ENCODE measurements at regions not wholly inside any gene's neighbourhood (a gene's known extent, or its start where the extent isn't known, plus 50 kb on each side); places are given as distances from the start of the nearest gene placed in this dataset.

GRCh38 chr22:27531782-27532530 is 269.6 kb downstream of the MN1 start:
- TF ChIP-seq GATA2 (IDR thresholded peaks at IDR 0.05; ENCODE audit: low read depth, low read length) (no peak), GATA3 (IDR thresholded peaks at IDR 0.05; ENCODE audit: low read depth, low read length) (no peak)

- TF ChIP-seq GATA2 (IDR thresholded peaks at IDR 0.05; ENCODE audit: low read depth, low read length) (no peak), GATA3 (IDR thresholded peaks at IDR 0.05; ENCODE audit: low read depth, low read length) (no peak)
Measured at GRCh38 chr22:27533105-27533745, 268.3 kb downstream of the MN1 start.

GRCh38 chr22:27534720-27535125 is 266.8 kb downstream of the MN1 start:
- no peak for TF ChIP-seq GATA2 (IDR thresholded peaks at IDR 0.05; ENCODE audit: low read depth, low read length)
- TF ChIP-seq GATA3 (IDR thresholded peaks at IDR 0.05; ENCODE audit: low read depth, low read length), result no peak

- no peak for TF ChIP-seq GATA3 (IDR thresholded peaks at IDR 0.05; ENCODE audit: low read depth, low read length)
- TF ChIP-seq GATA2 (IDR thresholded peaks at IDR 0.05; ENCODE audit: low read depth, low read length), result no peak
Measured at GRCh38 chr22:27535452-27535851, 266.1 kb downstream of the MN1 start.

GRCh38 chr22:27537501-27537900 is 264.1 kb downstream of the MN1 start:
- no peak for TF ChIP-seq GATA2 (IDR thresholded peaks at IDR 0.05; ENCODE audit: low read depth, low read length)
- no peak for TF ChIP-seq GATA3 (IDR thresholded peaks at IDR 0.05; ENCODE audit: low read depth, low read length)

- TF ChIP-seq GATA2 (IDR thresholded peaks at IDR 0.05; ENCODE audit: low read depth, low read length) (no peak), GATA3 (IDR thresholded peaks at IDR 0.05; ENCODE audit: low read depth, low read length) (no peak)
Measured at GRCh38 chr22:27538666-27539065, 262.9 kb downstream of the MN1 start.

GRCh38 chr22:27540247-27540646 is 261.3 kb downstream of the MN1 start:
- no peak for TF ChIP-seq GATA2 (IDR thresholded peaks at IDR 0.05; ENCODE audit: low read depth, low read length)
- no peak for TF ChIP-seq GATA3 (IDR thresholded peaks at IDR 0.05; ENCODE audit: low read depth, low read length)

- no peak for TF ChIP-seq GATA3 (IDR thresholded peaks at IDR 0.05; ENCODE audit: low read depth, low read length)
- TF ChIP-seq GATA2 (IDR thresholded peaks at IDR 0.05; ENCODE audit: low read depth, low read length), result no peak
Measured at GRCh38 chr22:27540656-27541396, 260.7 kb downstream of the MN1 start.

- TF ChIP-seq GATA2 (IDR thresholded peaks at IDR 0.05; ENCODE audit: low read depth, low read length) (no peak), GATA3 (IDR thresholded peaks at IDR 0.05; ENCODE audit: low read depth, low read length) (no peak)
Measured at GRCh38 chr22:27541836-27542235, 259.7 kb downstream of the MN1 start.

GRCh38 chr22:27542602-27543001 is 259.0 kb downstream of the MN1 start:
- TF ChIP-seq GATA2 (IDR thresholded peaks at IDR 0.05; ENCODE audit: low read depth, low read length), result no peak
- TF ChIP-seq GATA3 (IDR thresholded peaks at IDR 0.05; ENCODE audit: low read depth, low read length), result no peak

- TF ChIP-seq GATA2 (IDR thresholded peaks at IDR 0.05; ENCODE audit: low read depth, low read length), result no peak
Measured at GRCh38 chr22:27543460-27543859, 258.1 kb downstream of the MN1 start.

- TF ChIP-seq GATA2 (IDR thresholded peaks at IDR 0.05; ENCODE audit: low read depth, low read length) (no peak), GATA3 (IDR thresholded peaks at IDR 0.05; ENCODE audit: low read depth, low read length) (no peak)
Measured at GRCh38 chr22:27545085-27545484, 256.5 kb downstream of the MN1 start.

- no peak for TF ChIP-seq GATA3 (IDR thresholded peaks at IDR 0.05; ENCODE audit: low read depth, low read length)
- TF ChIP-seq GATA2 (IDR thresholded peaks at IDR 0.05; ENCODE audit: low read depth, low read length), result no peak
Measured at GRCh38 chr22:27546157-27546935, 255.2 kb downstream of the MN1 start.

GRCh38 chr22:27551402-27551801 is 250.2 kb downstream of the MN1 start:
- TF ChIP-seq GATA2 (IDR thresholded peaks at IDR 0.05; ENCODE audit: low read depth, low read length), result no peak
- TF ChIP-seq GATA3 (IDR thresholded peaks at IDR 0.05; ENCODE audit: low read depth, low read length), result no peak
